Adrenal gland (tissue), 9 donors: ENCODE measurements at regions not wholly inside any gene's neighbourhood (a gene's known extent, or its start where the extent isn't known, plus 50 kb on each side); places are given as distances from the start of the nearest gene placed in this dataset.

ENCODE experiments used
- DNase-seq, 7 donors: peaks; one replicate each; pipeline ENCODE4 v3.0.0-alpha.2; 2019 to 2020
- H3K27ac ChIP-seq, 5 donors: fragments of 200-600 bp; sonication (generic) in 4 of 5; 1 replicate in 3 of 5; 2 replicates in 2 of 5; pipeline versions ENCODE4 v1.5.1 to v1.8.0; 2016 to 2020; ENCODE audit warnings: mild to moderate bottlenecking in 1 of 5
- H3K27me3 ChIP-seq: fragments of 200-600 bp; 2 replicates; pipeline ENCODE4 v1.8.0; 2021
- H3K36me3 ChIP-seq, 2 donors: fragments of 200-600 bp; replicated peaks in 1 of 2; 1 replicate in 1 of 2; 2 replicates in 1 of 2; pipeline versions ENCODE4 v1.5.1 to v1.8.0; 2018 to 2022
- H3K4me1 ChIP-seq, 2 donors: fragments of 200-600 bp; replicated peaks in 1 of 2; 1 replicate in 1 of 2; 2 replicates in 1 of 2; pipeline versions ENCODE4 v1.5.1 to v1.8.0; 2018 to 2021
- H3K4me3 ChIP-seq, 4 donors: fragments of 200-600 bp; sonication (generic) in 3 of 4; one replicate each; pipeline ENCODE4 v1.5.1; 2016 to 2018
- H3K9me3 ChIP-seq, 3 donors: fragments of 200-600 bp; sonication (generic) in 1 of 3; replicated peaks in 1 of 3; 1 replicate in 2 of 3; 2 replicates in 1 of 3; pipeline versions ENCODE4 v1.5.1 to v1.8.0; 2016 to 2021
- POLR2A ChIP-seq, 2 donors: fragments of 450-650 bp; IDR thresholded peaks; one replicate each; pipeline ENCODE4 v1.6.1; 2017; ENCODE audit warnings: antibody characterized with exemption in 2 of 2, mild to moderate bottlenecking in 2 of 2, moderate library complexity in 1 of 2
- WGBS, 4 donors: extraction: QIAGEN DNeasy Blood & Tissue Kit in 2 of 4; methylation state at CpG; one replicate each; pipeline versions ENCODE4 v1.1.5 to v1.1.7; 2013 to 2017; 5-methylcytosine and 5-hydroxymethylcytosine counted together
- intact Hi-C, 2 donors: fragments of 100-400 bp; cut with DNase I; formaldehyde crosslinking; loops; one replicate each; pipeline versions ENCODE4 v1.14.1 to v1.15.0; 2022 to 2023
- TF ChIP-seq, protein P1 (sequence below), 6 experiments: fragments of 450-650 bp in 4 of 6; fragments of 200-600 bp in 2 of 6; sonication (generic) in 1 of 6; IDR thresholded peaks; 1 replicate in 5 of 6; 2 replicates in 1 of 6; pipeline versions ENCODE4 v1.5.1 to v1.8.0; 2016 to 2021; ENCODE audit warnings: antibody characterized with exemption in 6 of 6, mild to moderate bottlenecking in 2 of 6, moderate library complexity in 1 of 6
- donor health status: healthy with polysubstance abuse.
- donor health status: Bipolar disorder and iron deficiency.
- donor health status: DM: yes; HTN: yes; CAD: no.
- donor health status: DM: no; HTN: no; CAD: no.
- donor health status: DM: no; HTN: no; CAD: no.

- Histone ChIP-seq H3K27me3 (no peaks in the 10 kb centered on the region), H3K9me3 (no peaks in the 10 kb centered on the region), H3K4me1 (no peaks in the 10 kb centered on the region), H3K27ac (no peak overlapping the region), H3K4me3 (no peak overlapping the region), H3K36me3 (no peaks in the 10 kb centered on the region)
- WGBS, 4 donors, result 59 to 76% (median 71%) methylated on average over 12 to 19 of the region's 19 CpGs
- DNase-seq, result peak in 2 of 7 donors; percentile 23 to 57
- TF ChIP-seq POLR2A (IDR thresholded peaks at IDR 0.05), result no peak
- TF ChIP-seq, protein P1, sequence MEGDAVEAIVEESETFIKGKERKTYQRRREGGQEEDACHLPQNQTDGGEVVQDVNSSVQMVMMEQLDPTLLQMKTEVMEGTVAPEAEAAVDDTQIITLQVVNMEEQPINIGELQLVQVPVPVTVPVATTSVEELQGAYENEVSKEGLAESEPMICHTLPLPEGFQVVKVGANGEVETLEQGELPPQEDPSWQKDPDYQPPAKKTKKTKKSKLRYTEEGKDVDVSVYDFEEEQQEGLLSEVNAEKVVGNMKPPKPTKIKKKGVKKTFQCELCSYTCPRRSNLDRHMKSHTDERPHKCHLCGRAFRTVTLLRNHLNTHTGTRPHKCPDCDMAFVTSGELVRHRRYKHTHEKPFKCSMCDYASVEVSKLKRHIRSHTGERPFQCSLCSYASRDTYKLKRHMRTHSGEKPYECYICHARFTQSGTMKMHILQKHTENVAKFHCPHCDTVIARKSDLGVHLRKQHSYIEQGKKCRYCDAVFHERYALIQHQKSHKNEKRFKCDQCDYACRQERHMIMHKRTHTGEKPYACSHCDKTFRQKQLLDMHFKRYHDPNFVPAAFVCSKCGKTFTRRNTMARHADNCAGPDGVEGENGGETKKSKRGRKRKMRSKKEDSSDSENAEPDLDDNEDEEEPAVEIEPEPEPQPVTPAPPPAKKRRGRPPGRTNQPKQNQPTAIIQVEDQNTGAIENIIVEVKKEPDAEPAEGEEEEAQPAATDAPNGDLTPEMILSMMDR (IDR thresholded peaks at IDR 0.05), result no peak
- intact Hi-C loops, result no loop called here
Measured at GRCh38 chr1:4978660-4979390, 324.4 kb downstream of the AJAP1 start.

- Histone ChIP-seq H3K36me3 (no peaks in the 10 kb centered on the region), H3K4me3 (no peak overlapping the region), H3K4me1 (no peaks in the 10 kb centered on the region), H3K27ac (no peak overlapping the region), H3K9me3 (no peaks in the 10 kb centered on the region), H3K27me3 (no peaks in the 10 kb centered on the region)
- DNase-seq, result peak in 3 of 7 donors; percentile 39 to 83 (median 57)
- TF ChIP-seq, protein P1 (IDR thresholded peaks at IDR 0.05), result no peak
- TF ChIP-seq POLR2A (IDR thresholded peaks at IDR 0.05), result no peak
- WGBS, 4 donors, result 39 to 50% (median 44%) methylated on average over 10 to 11 of the region's 11 CpGs
- intact Hi-C loops, result no loop called here
Measured at GRCh38 chr1:4977701-4978100, 323.3 kb downstream of the AJAP1 start.

GRCh38 chr1:4976859-4977440 lies 322.5 kb downstream of the AJAP1 start:
- H3K9me3 ChIP-seq, result no peaks in the 10 kb centered on the region
- DNase-seq, result peak in 1 of 7 donors; percentile 39
- H3K4me1 ChIP-seq, result no peaks in the 10 kb centered on the region
- H3K27me3 ChIP-seq, result no peaks in the 10 kb centered on the region
- no peak overlapping the region for H3K4me3 ChIP-seq
- 91 to 92% (median 91%) methylated on average over 14 to 15 of the region's 15 CpGs for WGBS, 4 donors
- no peaks in the 10 kb centered on the region for H3K36me3 ChIP-seq
- intact Hi-C loops, result no loop called here
- TF ChIP-seq, protein P1 (IDR thresholded peaks at IDR 0.05), result no peak
- TF ChIP-seq POLR2A (IDR thresholded peaks at IDR 0.05), result no peak
- H3K27ac ChIP-seq, result no peak overlapping the region

DNA sequence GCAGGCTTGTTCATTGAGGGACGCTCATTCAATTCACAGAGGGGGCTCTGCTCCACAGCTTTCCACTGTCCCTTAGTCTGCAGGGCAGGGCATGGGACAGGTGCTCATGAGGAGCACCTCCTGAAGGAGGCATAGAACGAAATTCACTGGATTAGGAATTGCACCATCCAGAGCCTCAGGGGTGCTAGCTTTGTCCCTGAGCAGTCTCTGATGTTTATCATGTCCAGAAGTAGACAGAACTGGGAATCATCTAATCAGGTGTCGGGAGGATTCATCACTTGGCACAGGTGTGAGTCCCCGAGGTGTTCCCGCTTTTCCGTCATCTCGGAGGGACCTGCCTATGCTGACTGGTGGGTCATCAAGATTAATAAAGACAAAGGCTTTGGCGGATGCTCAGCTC lies 321.4 kb downstream of the AJAP1 start:
- no peaks in the 10 kb centered on the region for H3K36me3 ChIP-seq
- intact Hi-C loops, result no loop called here
- H3K4me3 ChIP-seq, result no peak overlapping the region
- no peaks in the 10 kb centered on the region for H3K4me1 ChIP-seq
- DNase-seq, result peak in 1 of 7 donors; percentile 14
- TF ChIP-seq POLR2A (IDR thresholded peaks at IDR 0.05), result no peak
- TF ChIP-seq, protein P1 (IDR thresholded peaks at IDR 0.05), result no peak
- H3K27me3 ChIP-seq, result no peaks in the 10 kb centered on the region
- no peaks in the 10 kb centered on the region for H3K9me3 ChIP-seq
- WGBS, 4 donors, result 85 to 92% (median 88%) methylated on average over 8 of the region's 8 CpGs
- H3K27ac ChIP-seq, result no peak overlapping the region
